Activated naive CD4-positive, alpha-beta T cell treated with anti-CD3 and anti-CD28 coated beads, Interleukin-2, amount 50 U/mL, for 24 hours (primary cell): ENCODE measurements at regions not wholly inside any gene's neighbourhood (a gene's known extent, or its start where the extent isn't known, plus 50 kb on each side); places are given as distances from the start of the nearest gene placed in this dataset.

ENCODE experiments used
- H3K27ac Mint-ChIP-seq: one replicate; pipeline ENCODE4 v1.8.0; 2021; ENCODE audit warnings: mild to moderate bottlenecking, mixed read lengths
- H3K27me3 Mint-ChIP-seq: one replicate; pipeline ENCODE4 v1.8.0; 2021; ENCODE audit warnings: mixed read lengths
- H3K36me3 Mint-ChIP-seq: one replicate; pipeline ENCODE4 v1.8.0; 2021; ENCODE audit warnings: mixed read lengths
- H3K4me1 Mint-ChIP-seq: one replicate; pipeline ENCODE4 v1.8.0; 2021; ENCODE audit warnings: mixed read lengths
- H3K4me3 Mint-ChIP-seq: one replicate; pipeline ENCODE4 v1.8.0; 2021; ENCODE audit warnings: mild to moderate bottlenecking, mixed read lengths
- H3K9me3 Mint-ChIP-seq: one replicate; pipeline ENCODE4 v1.8.0; 2021; ENCODE audit warnings: mixed read lengths

- no peaks in the 10 kb centered on the region for H3K9me3 Mint-ChIP-seq
- no peak overlapping the region for H3K27ac Mint-ChIP-seq
- H3K4me3 Mint-ChIP-seq, result no peak overlapping the region
- H3K27me3 Mint-ChIP-seq, result peaks cover 4% of the 10 kb centered on the region
- H3K36me3 Mint-ChIP-seq, result no peaks in the 10 kb centered on the region
- H3K4me1 Mint-ChIP-seq, result no peaks in the 10 kb centered on the region
Observed at GRCh38 chr7:84469034-84469433, 274.4 kb upstream of the SEMA3A start.

- H3K27ac Mint-ChIP-seq, result no peak overlapping the region
- H3K4me3 Mint-ChIP-seq, result no peak overlapping the region
- H3K36me3 Mint-ChIP-seq, result no peaks in the 10 kb centered on the region
- H3K9me3 Mint-ChIP-seq, result no peaks in the 10 kb centered on the region
- no peaks in the 10 kb centered on the region for H3K4me1 Mint-ChIP-seq
- peaks cover 6% of the 10 kb centered on the region for H3K27me3 Mint-ChIP-seq
Observed at GRCh38 chr7:84462259-84462658, 267.7 kb upstream of the SEMA3A start.

DNA sequence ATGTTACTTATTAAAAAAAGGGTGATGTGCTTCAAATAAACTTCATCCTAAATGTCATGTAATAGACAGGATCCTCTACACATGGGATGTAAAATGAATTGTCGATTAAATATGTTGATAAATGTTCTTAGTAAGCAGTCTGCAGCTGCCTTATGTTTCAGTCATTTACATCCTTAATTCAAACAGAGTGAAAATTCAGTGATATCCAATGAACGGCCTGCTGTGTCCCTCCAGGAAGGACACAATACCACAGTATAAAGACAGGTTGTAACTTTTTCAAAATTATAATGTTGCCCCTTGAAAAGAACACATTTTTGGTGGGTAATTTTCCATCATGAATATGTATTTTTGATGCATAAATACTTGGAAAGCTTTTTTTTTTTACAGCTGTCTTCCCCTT is 266.5 kb upstream of the SEMA3A start:
- Mint-ChIP-seq H3K9me3 (no peaks in the 10 kb centered on the region), H3K4me1 (no peaks in the 10 kb centered on the region), H3K27ac (no peak overlapping the region), H3K4me3 (no peak overlapping the region), H3K27me3 (peaks cover 4% of the 10 kb centered on the region), H3K36me3 (no peaks in the 10 kb centered on the region)

DNA sequence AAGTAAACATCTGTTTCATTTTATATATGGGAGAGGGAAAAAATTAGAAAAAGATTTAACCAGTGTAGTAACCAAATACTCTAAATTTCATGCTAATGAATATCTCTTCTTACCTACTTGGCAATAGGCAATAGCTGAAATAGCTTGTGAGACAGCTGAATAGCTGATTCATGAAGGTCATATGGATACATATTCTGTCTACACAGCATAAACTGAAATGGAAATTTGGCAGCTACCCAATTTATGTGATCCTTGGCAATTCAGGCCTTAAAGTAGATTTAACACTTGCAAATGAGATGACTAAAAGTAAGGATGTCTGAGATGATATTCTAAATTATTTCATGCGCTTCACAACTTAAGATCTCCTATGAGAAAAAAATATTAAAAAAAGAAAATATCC is 261.2 kb upstream of the SEMA3A start:
- Mint-ChIP-seq H3K4me3 (no peak overlapping the region), H3K27ac (no peak overlapping the region), H3K36me3 (no peaks in the 10 kb centered on the region), H3K27me3 (no peaks in the 10 kb centered on the region), H3K4me1 (no peaks in the 10 kb centered on the region), H3K9me3 (no peaks in the 10 kb centered on the region)

DNA sequence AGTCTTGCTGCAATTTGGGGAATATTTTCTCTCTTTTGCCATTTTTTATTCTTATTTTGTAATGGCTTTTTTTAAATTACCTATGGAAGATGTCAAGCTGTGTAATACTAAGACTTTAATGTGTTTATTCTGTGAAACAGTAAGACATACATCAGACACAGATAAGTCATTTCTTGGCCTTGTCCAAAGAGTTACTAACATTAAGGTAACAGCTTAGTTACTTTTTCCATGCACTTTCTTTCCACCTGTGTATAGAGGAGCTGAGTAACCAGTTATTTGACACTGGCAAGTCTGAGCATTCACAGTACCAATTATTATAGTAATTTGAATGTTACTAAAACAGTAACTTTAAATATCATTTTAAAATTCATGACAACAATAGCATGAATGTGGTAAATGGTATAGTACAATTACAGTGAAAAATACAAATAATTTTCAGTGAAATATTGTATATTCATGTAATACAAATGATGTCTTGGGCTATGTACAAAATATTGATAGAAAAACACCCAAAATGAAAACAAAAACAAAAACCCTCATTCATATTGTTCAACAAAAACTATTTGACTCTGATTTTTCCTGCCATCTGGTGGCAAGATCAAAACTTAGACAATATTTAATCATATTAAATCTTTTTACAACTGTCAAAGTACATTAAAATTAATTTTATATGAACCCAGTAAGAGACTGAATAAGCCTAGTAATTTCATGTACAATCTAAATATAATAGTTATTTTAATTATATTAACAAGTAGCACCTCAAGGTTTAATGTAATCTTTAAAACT is 259.8 kb upstream of the SEMA3A start:
- Mint-ChIP-seq H3K4me1 (no peaks in the 10 kb centered on the region), H3K9me3 (no peaks in the 10 kb centered on the region), H3K27me3 (no peaks in the 10 kb centered on the region), H3K27ac (no peak overlapping the region), H3K36me3 (no peaks in the 10 kb centered on the region), H3K4me3 (no peak overlapping the region)

- H3K4me3 Mint-ChIP-seq, result no peak overlapping the region
- no peaks in the 10 kb centered on the region for H3K9me3 Mint-ChIP-seq
- no peaks in the 10 kb centered on the region for H3K27me3 Mint-ChIP-seq
- no peak overlapping the region for H3K27ac Mint-ChIP-seq
- no peaks in the 10 kb centered on the region for H3K36me3 Mint-ChIP-seq
- H3K4me1 Mint-ChIP-seq, result no peaks in the 10 kb centered on the region
Observed at GRCh38 chr7:84452618-84453017, 258.0 kb upstream of the SEMA3A start.

- H3K4me1 Mint-ChIP-seq, result no peaks in the 10 kb centered on the region
- H3K4me3 Mint-ChIP-seq, result no peak overlapping the region
- no peaks in the 10 kb centered on the region for H3K9me3 Mint-ChIP-seq
- H3K36me3 Mint-ChIP-seq, result no peaks in the 10 kb centered on the region
- peak overlapping the region; percentile 78 for H3K27ac Mint-ChIP-seq
- no peaks in the 10 kb centered on the region for H3K27me3 Mint-ChIP-seq
Observed at GRCh38 chr7:84450772-84451171, 256.2 kb upstream of the SEMA3A start.

DNA sequence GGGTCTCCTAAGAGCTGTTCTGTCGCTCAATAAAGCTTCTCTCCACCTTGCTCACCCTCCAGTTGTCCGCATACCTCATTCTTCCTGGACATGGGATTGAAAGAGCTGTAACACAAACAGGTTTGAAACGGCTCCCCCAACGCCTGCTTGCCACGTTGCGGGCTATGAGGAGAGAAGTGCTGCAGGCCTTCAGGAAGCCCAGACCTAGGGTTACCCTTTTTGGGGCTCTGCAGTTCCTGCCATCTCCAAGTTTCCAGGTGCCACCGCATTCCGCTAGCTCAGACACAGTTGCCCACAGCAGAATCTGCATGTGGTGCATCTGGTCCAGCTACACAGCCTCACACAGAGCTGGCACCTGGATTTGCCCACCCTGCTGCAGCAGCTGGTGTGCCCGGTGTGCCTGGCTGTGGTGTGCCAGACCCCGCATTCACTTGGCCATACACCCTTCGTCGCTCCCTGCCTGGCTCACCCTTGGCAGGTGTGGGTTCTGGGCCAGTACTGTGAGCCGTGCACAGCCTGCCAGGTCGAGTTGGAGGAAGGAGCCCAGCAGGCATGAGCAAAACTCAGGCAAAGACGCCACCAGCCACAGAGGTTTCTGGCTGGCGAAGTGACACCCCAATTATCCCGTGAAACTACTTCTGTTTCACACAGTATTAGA is 253.2 kb upstream of the SEMA3A start:
- Mint-ChIP-seq H3K9me3 (no peaks in the 10 kb centered on the region), H3K36me3 (no peaks in the 10 kb centered on the region), H3K4me1 (peaks cover 3% of the 10 kb centered on the region), H3K27me3 (no peaks in the 10 kb centered on the region), H3K27ac (no peak overlapping the region), H3K4me3 (no peak overlapping the region)

GRCh38 chr7:84446991-84447480 is 252.4 kb upstream of the SEMA3A start:
- Mint-ChIP-seq H3K36me3 (no peaks in the 10 kb centered on the region), H3K27me3 (no peaks in the 10 kb centered on the region), H3K4me3 (no peak overlapping the region), H3K4me1 (peaks cover 5% of the 10 kb centered on the region), H3K9me3 (no peaks in the 10 kb centered on the region), H3K27ac (no peak overlapping the region)

DNA sequence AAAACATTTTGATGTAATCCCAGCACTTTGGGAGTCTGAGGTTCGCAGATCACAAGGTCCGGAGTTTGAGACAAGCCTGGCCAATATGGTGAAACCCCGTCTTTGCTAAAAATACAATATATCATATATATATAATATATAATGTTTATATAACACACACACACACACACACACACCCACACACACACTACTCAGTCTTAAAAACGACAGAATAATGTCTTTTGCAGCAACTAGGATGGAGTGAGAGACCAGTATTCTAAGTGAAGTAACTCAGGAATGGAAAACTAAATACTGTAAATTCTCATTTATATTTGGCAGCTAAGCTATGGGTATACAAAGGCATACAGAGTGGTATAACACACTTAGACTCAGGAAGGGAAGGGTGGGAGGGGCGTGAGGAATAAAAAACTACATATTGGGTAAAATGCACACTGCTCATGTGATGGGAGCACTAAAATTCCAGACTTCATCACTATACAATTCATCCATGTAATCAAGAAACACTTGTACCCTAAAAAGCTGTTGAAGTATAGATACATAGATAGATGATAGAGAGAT is 231.2 kb upstream of the SEMA3A start:
- Mint-ChIP-seq H3K27ac (no peak overlapping the region), H3K9me3 (peaks cover 11% of the 10 kb centered on the region), H3K4me3 (no peak overlapping the region), H3K27me3 (no peaks in the 10 kb centered on the region), H3K36me3 (no peaks in the 10 kb centered on the region), H3K4me1 (no peaks in the 10 kb centered on the region)

DNA sequence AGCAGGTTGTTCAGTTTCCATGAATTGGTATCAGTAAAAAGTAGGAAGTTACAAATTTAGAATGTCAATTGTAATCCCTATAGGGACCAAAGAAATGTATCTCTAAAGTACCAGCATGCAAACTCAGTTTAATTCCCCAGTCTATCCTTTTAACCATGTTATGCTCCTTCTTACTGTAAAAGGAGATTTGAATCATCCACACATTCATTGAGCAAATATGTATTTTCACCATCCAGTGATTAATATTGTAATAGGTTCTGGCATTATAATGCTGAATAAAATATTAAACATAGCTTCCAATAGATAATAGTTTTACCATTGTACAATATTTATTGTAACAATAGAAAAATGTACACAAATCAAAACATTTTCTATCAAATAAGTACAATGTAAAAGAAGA is 228.2 kb upstream of the SEMA3A start:
- H3K9me3 Mint-ChIP-seq, result peaks cover 19% of the 10 kb centered on the region
- no peaks in the 10 kb centered on the region for H3K4me1 Mint-ChIP-seq
- no peaks in the 10 kb centered on the region for H3K27me3 Mint-ChIP-seq
- H3K36me3 Mint-ChIP-seq, result no peaks in the 10 kb centered on the region
- H3K27ac Mint-ChIP-seq, result no peak overlapping the region
- no peak overlapping the region for H3K4me3 Mint-ChIP-seq

- H3K9me3 Mint-ChIP-seq, result no peaks in the 10 kb centered on the region
- no peak overlapping the region for H3K4me3 Mint-ChIP-seq
- H3K4me1 Mint-ChIP-seq, result no peaks in the 10 kb centered on the region
- peaks cover 2% of the 10 kb centered on the region for H3K27me3 Mint-ChIP-seq
- H3K27ac Mint-ChIP-seq, result no peak overlapping the region
- H3K36me3 Mint-ChIP-seq, result no peaks in the 10 kb centered on the region
Observed at GRCh38 chr7:84412161-84412969, 217.8 kb upstream of the SEMA3A start.

DNA sequence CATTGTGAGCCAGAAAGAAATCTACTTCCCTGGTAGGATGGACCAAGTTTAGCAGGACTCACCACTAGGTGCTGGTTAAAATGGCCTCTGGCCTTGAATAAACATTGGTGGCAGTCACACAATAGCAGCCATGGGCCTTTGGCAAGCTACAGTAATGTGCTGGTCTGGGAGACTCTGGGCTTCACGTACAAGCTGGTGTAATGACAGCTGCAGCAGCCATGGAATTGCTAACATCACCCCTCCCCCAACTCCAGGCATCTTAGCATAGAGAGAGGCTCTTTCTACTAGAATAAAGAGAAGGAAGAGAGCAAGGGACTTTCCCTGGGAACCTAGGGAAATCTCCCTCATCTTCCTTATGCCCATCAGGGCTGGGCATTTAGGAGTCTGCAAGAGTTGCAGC is 205.1 kb upstream of the SEMA3A start:
- Mint-ChIP-seq H3K4me1 (no peaks in the 10 kb centered on the region), H3K27ac (no peak overlapping the region), H3K36me3 (no peaks in the 10 kb centered on the region), H3K4me3 (no peak overlapping the region), H3K27me3 (peaks cover 2% of the 10 kb centered on the region), H3K9me3 (peaks cover 23% of the 10 kb centered on the region)

DNA sequence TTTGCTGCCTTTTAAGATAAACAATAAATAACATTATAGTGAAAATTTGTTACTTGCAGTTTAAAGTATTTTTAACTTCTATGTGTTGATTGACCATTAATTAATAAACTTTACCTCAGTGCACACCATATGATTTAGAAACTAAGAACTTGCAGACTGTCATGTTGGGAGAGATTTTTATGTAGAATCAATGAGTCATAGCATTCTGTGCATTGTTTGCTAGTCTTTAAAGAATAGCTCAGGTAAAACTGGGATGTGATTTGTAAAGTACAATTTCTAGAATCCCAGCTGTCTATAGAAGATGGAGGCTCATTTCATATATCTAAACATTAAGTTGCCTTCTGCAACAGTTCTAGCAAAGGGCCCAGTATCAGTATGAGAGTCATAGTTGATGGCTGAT is 199.6 kb upstream of the SEMA3A start:
- H3K9me3 Mint-ChIP-seq, result no peaks in the 10 kb centered on the region
- H3K4me3 Mint-ChIP-seq, result no peak overlapping the region
- H3K4me1 Mint-ChIP-seq, result no peaks in the 10 kb centered on the region
- no peaks in the 10 kb centered on the region for H3K36me3 Mint-ChIP-seq
- H3K27me3 Mint-ChIP-seq, result peaks cover 3% of the 10 kb centered on the region
- no peak overlapping the region for H3K27ac Mint-ChIP-seq

DNA sequence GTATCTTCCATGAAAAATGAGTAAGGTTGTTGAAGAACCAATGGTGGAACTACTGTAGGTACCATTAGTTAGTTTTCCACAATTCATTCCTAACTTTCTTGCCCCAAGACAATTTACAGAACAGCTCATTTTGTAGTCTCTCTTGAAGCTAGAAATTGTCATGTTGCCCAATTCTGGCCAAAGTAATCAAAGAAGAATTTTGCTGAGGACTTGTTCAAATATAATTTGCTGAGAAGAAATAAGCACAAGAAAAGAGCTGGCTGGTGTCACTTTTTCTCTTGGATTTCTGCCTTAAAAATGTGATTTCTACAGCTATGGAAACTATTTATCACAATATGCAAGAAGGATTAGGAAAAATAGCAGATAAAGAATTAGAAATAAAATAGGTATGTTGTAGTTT is 199.2 kb upstream of the SEMA3A start:
- Mint-ChIP-seq H3K27me3 (peaks cover 3% of the 10 kb centered on the region), H3K4me3 (no peak overlapping the region), H3K27ac (no peak overlapping the region), H3K4me1 (no peaks in the 10 kb centered on the region), H3K36me3 (no peaks in the 10 kb centered on the region), H3K9me3 (no peaks in the 10 kb centered on the region)

GRCh38 chr7:84390845-84391244 is 196.3 kb upstream of the SEMA3A start:
- no peak overlapping the region for H3K27ac Mint-ChIP-seq
- H3K4me1 Mint-ChIP-seq, result no peaks in the 10 kb centered on the region
- H3K27me3 Mint-ChIP-seq, result peaks cover 2% of the 10 kb centered on the region

More at GRCh38 chr7:84390845-84391244, 196.3 kb upstream of the SEMA3A start:
- Mint-ChIP-seq H3K9me3 (no peaks in the 10 kb centered on the region), H3K4me3 (no peak overlapping the region), H3K36me3 (no peaks in the 10 kb centered on the region)
